HG02981 (cell line): ENCODE measurements at regions not wholly inside any gene's neighbourhood (a gene's known extent, or its start where the extent isn't known, plus 50 kb on each side); places are given as distances from the start of the nearest gene placed in this dataset.
A peak's percentile ranks its signal among the peaks of the same experiment; 100 is the strongest.

Source experiments
- ATAC-seq: cut with Tn5 transposase; IDR thresholded peaks from one replicate; pipeline ENCODE4 v1.9.1; 2021; ENCODE audit warnings: mild to moderate bottlenecking, moderate library complexity; ENCODE audit not compliant: unreplicated experiment

- ATAC-seq: no peak
Measured at GRCh38 chr3:28645149-28645548, 296.5 kb upstream of the AZI2 start.

DNA sequence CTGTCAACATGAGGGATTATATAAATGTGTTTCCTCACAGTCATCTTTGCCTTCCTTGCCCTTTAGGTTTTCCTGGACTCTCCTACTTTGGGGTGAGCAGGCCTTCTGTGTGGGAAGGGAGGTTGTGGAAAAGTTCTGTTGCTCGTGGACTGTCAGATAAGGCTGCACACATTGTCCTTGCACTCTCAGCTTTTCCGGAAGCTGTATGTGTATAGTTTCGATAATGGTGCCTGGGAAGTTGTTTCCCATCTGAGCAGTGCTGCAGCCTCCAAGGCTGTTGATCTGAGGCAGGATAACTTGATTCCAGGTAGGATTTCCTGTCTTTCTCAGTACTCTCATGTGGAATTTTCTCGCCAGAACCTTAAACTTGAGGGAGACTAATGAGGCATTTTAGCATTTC, 297.8 kb upstream of the AZI2 start:
- no peak for ATAC-seq

DNA sequence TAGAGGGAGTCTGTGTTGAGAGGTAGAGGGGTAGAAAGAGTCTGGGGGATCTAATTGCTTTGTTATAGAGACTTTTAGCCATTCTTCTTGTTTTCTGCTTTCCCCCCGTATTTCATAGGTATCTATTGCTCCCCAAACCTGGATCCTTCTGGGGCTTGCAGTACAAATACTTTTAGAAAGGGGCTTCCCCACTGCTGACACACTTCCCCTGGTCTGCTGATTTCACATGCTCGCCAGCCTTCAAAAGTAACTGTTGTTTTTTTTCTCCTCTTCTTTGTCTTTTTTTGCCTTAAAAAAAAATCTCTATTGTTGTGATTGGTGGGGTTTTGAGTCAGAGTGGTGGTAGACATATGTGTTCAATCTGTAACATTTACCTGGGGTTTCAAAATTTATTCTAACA, 300.6 kb upstream of the AZI2 start:
- ATAC-seq: no peak

DNA sequence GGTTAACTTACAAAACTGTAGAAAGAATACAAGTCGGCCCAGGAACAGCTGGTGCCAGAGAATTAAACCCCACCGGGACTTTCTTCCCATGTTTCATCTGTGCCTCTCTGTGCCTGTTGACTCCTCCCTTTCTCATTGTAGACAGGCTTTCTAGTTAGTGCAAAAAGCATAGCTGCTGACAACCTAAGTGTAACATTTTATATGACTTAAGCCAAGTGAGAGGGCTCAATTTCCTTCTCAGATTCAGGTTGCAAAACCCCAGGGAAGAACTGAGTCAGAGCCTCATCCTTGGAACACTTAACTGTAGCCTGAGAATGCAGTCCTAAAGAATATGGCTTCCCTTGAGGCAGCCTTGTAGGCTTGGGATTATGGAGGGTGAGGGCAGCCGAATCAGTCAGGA, 302.5 kb upstream of the AZI2 start:
- no peak for ATAC-seq

GRCh38 chr3:28664123-28664522, 315.5 kb upstream of the AZI2 start:
- ATAC-seq: no peak

DNA sequence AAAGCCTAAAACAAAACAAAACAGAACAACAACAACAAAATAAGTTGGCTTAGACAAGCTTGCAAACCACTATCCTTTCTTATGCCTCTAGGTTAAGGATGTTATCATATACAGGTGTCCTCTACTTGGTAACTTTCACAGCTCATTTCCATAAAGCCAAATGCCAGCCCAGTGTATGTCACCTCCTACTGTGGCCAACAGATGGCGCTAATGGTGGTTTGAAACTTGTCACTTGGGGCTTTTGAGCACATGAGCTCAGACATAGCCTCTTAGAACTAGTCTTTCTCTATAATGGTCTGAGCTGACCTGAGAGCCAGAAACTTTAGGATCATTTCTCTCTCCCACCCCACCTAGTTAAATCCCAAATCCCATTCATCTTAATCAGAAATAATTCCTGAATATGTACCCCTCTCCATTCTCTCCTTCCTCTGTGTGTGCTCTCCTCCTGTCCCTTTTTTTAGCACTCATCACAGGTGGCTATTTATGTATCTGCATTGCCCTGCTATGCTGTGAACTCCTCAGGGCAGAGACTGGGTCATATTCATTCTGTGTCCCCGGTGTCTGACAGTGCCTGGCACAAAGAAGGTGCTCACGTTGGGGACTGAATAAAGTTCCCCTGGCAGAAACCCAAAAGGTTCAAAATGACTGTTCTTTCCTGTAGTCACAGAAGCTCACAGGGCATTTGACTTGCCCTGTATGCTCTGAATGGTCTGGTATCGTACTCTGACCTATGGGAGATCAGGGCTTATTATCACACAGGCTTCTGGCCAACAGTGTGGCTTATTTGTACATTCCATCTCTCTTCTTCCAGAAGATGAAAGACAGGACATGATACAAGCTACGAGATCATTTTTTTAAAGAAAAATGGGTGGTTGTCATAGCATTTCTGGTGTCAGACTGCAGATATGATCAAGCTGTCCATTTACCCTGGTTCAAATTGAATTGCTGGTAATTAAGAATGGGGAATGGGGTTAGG, 319.3 kb upstream of the AZI2 start:
- peak; percentile 89 for ATAC-seq

DNA sequence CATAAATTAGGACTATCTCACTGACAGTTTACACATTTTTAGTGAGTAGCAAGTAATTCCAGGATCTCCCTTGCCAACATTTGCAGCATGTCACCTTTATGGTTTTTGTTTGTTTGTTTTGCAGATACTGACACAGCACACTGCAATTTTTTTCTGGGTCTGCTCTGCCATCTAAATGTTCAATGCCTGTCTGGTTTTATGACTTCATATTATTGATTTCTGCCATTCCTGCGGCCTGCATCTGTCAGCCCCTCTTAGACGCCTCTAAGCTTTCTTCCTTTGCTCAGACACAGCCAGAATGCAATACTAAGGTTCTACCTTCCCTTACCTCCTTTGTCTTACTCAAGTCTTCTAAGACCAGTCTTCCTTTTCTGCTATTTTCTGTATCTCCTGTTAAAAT, 321.2 kb upstream of the AZI2 start:
- ATAC-seq: no peak

DNA sequence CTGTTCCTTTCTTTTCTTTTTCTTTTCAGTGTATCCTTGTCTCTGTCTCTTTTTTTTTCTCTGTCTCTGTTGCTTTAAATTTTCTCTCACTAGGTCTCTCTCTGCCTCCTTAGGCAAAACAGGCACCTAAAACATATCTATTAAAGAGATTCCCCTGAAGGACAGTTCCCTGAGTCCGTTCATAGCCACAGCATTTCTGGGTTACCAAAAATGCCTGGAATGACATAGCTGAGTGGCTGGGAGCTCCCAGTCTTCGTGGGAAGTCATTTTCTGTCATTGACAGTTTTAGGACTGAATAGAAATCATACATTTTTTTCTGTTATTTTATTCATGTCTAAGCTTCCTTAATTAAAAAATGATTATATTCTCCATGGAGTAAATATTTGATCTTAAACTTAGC, 323.8 kb upstream of the AZI2 start:
- ATAC-seq: no peak

DNA sequence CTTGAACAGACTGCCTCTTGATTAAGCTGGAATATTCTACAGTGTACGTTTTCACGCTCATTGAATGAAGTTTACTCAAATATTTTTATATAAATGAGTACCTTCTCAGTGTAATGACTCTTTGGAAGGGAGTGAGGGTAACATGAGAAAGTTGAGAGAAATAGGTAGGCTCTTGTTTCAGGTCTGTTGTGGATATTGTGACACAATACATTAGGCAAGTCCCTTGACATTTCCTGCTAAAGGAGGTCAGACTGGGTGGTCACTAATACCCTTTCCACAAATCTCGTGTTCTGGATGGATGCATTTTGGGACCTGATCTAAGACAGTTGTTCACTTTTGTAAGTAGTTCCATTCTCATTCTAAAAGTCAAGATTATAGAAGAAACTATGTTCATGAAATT, 324.8 kb upstream of the AZI2 start:
- no peak for ATAC-seq

- ATAC-seq: no peak
Measured at GRCh38 chr3:28674212-28674611, 325.6 kb upstream of the AZI2 start.

- ATAC-seq: no peak
Measured at GRCh38 chr3:28677581-28677980, 329.0 kb upstream of the AZI2 start.

- ATAC-seq: no peak
Measured at GRCh38 chr3:28678086-28678485, 329.5 kb upstream of the AZI2 start.

- ATAC-seq: no peak
Measured at GRCh38 chr3:28680050-28680449, 331.4 kb upstream of the AZI2 start.

DNA sequence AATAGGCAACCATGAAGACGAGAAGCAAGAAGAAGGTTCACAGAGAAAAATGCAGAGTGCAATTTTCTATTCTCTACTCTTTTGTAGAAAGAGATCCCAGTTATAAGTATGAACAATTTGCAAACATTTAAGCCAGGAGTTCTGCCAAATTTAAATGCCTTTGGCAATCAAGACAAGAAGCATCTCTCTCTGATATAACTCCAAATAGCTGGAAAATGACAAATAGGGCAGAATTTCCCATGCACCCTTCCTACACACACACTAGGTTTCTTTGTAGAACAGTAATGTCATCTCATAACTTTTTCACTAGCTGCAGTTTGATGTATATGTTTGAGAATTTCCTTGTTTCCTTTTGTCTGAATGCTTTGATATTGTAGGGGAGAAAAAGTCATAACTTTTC, 333.5 kb upstream of the AZI2 start:
- ATAC-seq: no peak

DNA sequence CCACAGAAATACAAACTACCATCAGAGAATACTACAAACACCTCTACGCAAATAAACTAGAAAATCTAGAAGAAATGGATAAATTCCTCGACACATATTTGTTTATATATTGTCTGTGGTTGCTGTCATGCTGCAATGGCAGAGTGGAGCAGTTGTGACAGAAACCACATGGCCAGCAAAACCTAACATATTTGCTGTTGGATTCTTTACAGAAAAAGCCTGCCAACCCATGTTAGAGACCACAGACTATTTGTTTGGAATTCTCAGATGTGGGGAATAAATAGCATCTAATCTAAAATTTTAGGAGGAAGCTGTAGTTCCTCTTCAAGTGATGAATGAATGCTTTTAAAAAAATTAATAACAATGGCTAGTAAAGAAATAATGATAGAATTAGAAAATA, 341.6 kb upstream of the AZI2 start:
- no peak for ATAC-seq

GRCh38 chr3:28698706-28699105, 350.1 kb upstream of the AZI2 start:
- ATAC-seq: no peak

- ATAC-seq: no peak
Measured at GRCh38 chr3:28699283-28699682, 350.7 kb upstream of the AZI2 start.

- ATAC-seq: no peak
Measured at GRCh38 chr3:28700728-28701127, 352.1 kb upstream of the AZI2 start.

GRCh38 chr3:28703843-28704242, 355.2 kb upstream of the AZI2 start:
- no peak for ATAC-seq

GRCh38 chr3:28711293-28711692, 362.7 kb upstream of the AZI2 start:
- ATAC-seq: no peak

DNA sequence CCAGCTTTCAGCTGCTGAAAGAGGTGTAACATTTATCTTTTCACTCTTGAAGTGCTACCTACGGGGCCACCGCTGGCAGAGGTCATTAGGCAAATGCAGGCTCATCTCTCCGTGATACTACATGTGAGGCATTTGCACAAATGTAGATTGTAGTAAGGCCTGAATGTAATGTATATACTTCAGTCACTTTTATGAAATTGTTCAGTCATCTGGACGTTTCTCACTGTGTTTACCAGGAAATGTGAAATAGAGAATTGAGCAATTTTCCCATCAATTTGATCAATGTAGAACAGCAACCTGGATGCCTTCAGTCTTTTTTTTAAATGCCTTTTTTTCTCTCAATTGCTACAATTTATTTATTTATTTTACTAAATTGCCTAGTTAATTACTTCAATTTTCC, 368.3 kb upstream of the AZI2 start:
- ATAC-seq: no peak

- no peak for ATAC-seq
Measured at GRCh38 chr3:28718074-28718849, 369.6 kb upstream of the AZI2 start.
